WTC11 (cell line): ENCODE measurements at regions not wholly inside any gene's neighbourhood (a gene's known extent, or its start where the extent isn't known, plus 50 kb on each side); places are given as distances from the start of the nearest gene placed in this dataset.

Source experiments
- CREM ChIP-seq: sonication (generic); formaldehyde crosslinking; IDR thresholded peaks from 2 replicates; pipeline ENCODE4 v1.8.1; 2022; ENCODE audit warnings: mild to moderate bottlenecking, missing genetic modification reagents, moderate library complexity
- FOXP1 ChIP-seq: sonication (generic); formaldehyde crosslinking; IDR thresholded peaks from 2 replicates; pipeline ENCODE4 v1.8.0; 2022; ENCODE audit warnings: missing genetic modification reagents, mild to moderate bottlenecking, moderate library complexity, borderline replicate concordance
- TCF7 ChIP-seq: sonication (generic); formaldehyde crosslinking; IDR thresholded peaks from 2 replicates; pipeline ENCODE4 v1.8.0; 2022; ENCODE audit warnings: mild to moderate bottlenecking, low read depth, missing genetic modification reagents, moderate library complexity
- TF ChIP-seq, protein P1 (sequence below): fragments of 200-600 bp; IDR thresholded peaks from 2 replicates; pipeline ENCODE4 v1.8.0; 2022; ENCODE audit warnings: antibody characterized with exemption

DNA sequence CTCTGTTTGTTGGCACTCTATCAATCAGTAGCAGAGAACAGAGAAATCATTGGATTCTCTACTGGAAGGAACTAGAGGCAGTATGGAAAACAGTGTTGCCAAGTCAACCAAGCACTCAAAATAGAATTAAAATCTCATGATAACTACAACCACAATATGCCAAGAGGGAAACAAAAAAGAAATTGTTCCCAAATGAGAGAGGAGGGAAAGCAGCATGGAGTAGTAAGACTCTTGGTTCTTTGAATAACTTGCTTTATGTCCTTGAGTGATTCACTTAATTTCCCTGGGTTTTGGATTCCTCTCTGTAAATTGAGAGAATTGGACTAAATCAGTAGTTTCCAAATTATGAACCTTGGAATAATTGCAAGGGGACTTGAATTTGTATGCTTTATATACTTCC lies 285.5 kb upstream of the ANKRD50 start:
- TF ChIP-seq TCF7 (CRISPR knock-in tag) (no peak), FOXP1 (no peak), CREM (CRISPR knock-in tag) (no peak)
- TF ChIP-seq, protein P1, sequence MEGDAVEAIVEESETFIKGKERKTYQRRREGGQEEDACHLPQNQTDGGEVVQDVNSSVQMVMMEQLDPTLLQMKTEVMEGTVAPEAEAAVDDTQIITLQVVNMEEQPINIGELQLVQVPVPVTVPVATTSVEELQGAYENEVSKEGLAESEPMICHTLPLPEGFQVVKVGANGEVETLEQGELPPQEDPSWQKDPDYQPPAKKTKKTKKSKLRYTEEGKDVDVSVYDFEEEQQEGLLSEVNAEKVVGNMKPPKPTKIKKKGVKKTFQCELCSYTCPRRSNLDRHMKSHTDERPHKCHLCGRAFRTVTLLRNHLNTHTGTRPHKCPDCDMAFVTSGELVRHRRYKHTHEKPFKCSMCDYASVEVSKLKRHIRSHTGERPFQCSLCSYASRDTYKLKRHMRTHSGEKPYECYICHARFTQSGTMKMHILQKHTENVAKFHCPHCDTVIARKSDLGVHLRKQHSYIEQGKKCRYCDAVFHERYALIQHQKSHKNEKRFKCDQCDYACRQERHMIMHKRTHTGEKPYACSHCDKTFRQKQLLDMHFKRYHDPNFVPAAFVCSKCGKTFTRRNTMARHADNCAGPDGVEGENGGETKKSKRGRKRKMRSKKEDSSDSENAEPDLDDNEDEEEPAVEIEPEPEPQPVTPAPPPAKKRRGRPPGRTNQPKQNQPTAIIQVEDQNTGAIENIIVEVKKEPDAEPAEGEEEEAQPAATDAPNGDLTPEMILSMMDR, result no peak
